ENCODE measurements at regions not wholly inside any gene's neighbourhood (a gene's known extent, or its start where the extent isn't known, plus 50 kb on each side); places are given as distances from the start of the nearest gene placed in this dataset.

DNA sequence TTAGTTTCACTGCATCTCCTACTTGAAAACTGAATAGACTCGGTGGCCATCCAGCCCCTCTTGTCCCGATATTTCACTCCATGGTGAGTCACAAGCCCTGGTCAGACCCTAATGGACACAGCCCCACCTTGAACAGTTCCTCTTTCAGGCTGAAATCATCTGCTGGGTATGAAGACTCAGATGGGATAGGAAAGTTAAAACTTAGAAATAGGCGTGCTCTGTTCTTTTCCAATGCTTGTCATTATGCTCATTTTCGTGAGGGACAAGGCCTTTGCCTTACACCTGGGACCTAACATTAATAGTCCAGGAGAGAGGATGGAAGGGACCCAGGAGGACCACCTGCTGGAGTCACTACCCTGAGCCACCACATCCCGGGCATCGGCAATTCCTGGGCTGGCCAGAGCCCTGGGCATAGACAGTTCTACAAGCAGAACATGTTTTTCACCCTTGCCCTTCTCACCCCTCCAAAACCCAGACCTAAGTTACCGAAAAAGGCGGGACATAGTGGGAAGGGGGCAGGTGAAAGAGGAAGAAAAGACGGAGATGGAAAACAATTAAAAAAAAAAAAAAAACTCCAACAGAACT is 278.3 kb downstream of the SOX9 start:
- Mint-ChIP-seq H3K27me3 (ENCODE audit: insufficient read depth, low read depth, poor library complexity) (no peaks in the 10 kb centered on the region), H3K4me1 (peaks cover 10% of the 10 kb centered on the region), H3K27ac (no peak overlapping the region), H3K36me3 (ENCODE audit: low read depth) (no peaks in the 10 kb centered on the region), H3K9me3 (no peaks in the 10 kb centered on the region), H3K4me3 (no peak overlapping the region)
- no peak for ATAC-seq
- H3K36me3 ChIP-seq (ENCODE audit: insufficient read depth): no peaks in the 10 kb centered on the region
- no peaks in the 10 kb centered on the region for H3K9me2 ChIP-seq (ENCODE audit: insufficient read depth)
- DNase-seq (ENCODE audit: low spot score): no peak
- H3K4me1 ChIP-seq (ENCODE audit: insufficient read depth): peaks cover 3% of the 10 kb centered on the region
- H2AFZ ChIP-seq: no peak overlapping the region
- H3K4me3 ChIP-seq: no peak overlapping the region
- H3K27me3 ChIP-seq (ENCODE audit: insufficient read depth): no peaks in the 10 kb centered on the region
- no peaks in the 10 kb centered on the region for H3K79me2 ChIP-seq (replicated peaks; ENCODE audit: insufficient read depth)
- TF ChIP-seq CREB1 (CRISPR knock-in tag; IDR thresholded peaks at IDR 0.05; ENCODE audit: low read depth) (no peak), STAT1 (IDR thresholded peaks at IDR 0.05; ENCODE audit: unreplicated experiment) (no peak), EZH2 (IDR thresholded peaks at IDR 0.05; ENCODE audit: low read depth, unreplicated experiment) (no peak), JUNB (IDR thresholded peaks at IDR 0.05; ENCODE audit: unreplicated experiment) (no peak), NANOG (IDR thresholded peaks at IDR 0.05; ENCODE audit: borderline replicate concordance) (no peak), ZNF114 (CRISPR knock-in tag; IDR thresholded peaks at IDR 0.05) (no peak), EZH2phosphoT487 (IDR thresholded peaks at IDR 0.05; ENCODE audit: unreplicated experiment) (no peak), ZNF462 (CRISPR knock-in tag; IDR thresholded peaks at IDR 0.05) (no peak), ZNF331 (CRISPR knock-in tag; IDR thresholded peaks at IDR 0.05; ENCODE audit: low read depth) (no peak), CTCF (conservative IDR thresholded peaks at IDR 0.05; ENCODE audit: low read depth in 2 of 2) (no peak), POLR2AphosphoS5 (IDR thresholded peaks at IDR 0.05; ENCODE audit: low read depth) (no peak)
- TF ChIP-seq, protein P1, sequence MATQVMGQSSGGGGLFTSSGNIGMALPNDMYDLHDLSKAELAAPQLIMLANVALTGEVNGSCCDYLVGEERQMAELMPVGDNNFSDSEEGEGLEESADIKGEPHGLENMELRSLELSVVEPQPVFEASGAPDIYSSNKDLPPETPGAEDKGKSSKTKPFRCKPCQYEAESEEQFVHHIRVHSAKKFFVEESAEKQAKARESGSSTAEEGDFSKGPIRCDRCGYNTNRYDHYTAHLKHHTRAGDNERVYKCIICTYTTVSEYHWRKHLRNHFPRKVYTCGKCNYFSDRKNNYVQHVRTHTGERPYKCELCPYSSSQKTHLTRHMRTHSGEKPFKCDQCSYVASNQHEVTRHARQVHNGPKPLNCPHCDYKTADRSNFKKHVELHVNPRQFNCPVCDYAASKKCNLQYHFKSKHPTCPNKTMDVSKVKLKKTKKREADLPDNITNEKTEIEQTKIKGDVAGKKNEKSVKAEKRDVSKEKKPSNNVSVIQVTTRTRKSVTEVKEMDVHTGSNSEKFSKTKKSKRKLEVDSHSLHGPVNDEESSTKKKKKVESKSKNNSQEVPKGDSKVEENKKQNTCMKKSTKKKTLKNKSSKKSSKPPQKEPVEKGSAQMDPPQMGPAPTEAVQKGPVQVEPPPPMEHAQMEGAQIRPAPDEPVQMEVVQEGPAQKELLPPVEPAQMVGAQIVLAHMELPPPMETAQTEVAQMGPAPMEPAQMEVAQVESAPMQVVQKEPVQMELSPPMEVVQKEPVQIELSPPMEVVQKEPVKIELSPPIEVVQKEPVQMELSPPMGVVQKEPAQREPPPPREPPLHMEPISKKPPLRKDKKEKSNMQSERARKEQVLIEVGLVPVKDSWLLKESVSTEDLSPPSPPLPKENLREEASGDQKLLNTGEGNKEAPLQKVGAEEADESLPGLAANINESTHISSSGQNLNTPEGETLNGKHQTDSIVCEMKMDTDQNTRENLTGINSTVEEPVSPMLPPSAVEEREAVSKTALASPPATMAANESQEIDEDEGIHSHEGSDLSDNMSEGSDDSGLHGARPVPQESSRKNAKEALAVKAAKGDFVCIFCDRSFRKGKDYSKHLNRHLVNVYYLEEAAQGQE (IDR thresholded peaks at IDR 0.05; ENCODE audit: unreplicated experiment): no peak
- TF ChIP-seq, protein P2, sequence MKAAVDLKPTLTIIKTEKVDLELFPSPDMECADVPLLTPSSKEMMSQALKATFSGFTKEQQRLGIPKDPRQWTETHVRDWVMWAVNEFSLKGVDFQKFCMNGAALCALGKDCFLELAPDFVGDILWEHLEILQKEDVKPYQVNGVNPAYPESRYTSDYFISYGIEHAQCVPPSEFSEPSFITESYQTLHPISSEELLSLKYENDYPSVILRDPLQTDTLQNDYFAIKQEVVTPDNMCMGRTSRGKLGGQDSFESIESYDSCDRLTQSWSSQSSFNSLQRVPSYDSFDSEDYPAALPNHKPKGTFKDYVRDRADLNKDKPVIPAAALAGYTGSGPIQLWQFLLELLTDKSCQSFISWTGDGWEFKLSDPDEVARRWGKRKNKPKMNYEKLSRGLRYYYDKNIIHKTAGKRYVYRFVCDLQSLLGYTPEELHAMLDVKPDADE (IDR thresholded peaks at IDR 0.05): no peak
- H3K4me2 ChIP-seq: no peak overlapping the region
- no peak overlapping the region for H3K27ac ChIP-seq (ENCODE audit: low read depth)
- no peaks in the 10 kb centered on the region for H3F3A ChIP-seq (replicated peaks; ENCODE audit: low read depth)
- H4K20me1 ChIP-seq (replicated peaks; ENCODE audit: insufficient read depth): no peaks in the 10 kb centered on the region

All from GM23338 (cell line).